ENCODE measurements at regions not wholly inside any gene's neighbourhood (a gene's known extent, or its start where the extent isn't known, plus 50 kb on each side); places are given as distances from the start of the nearest gene placed in this dataset.

DNA sequence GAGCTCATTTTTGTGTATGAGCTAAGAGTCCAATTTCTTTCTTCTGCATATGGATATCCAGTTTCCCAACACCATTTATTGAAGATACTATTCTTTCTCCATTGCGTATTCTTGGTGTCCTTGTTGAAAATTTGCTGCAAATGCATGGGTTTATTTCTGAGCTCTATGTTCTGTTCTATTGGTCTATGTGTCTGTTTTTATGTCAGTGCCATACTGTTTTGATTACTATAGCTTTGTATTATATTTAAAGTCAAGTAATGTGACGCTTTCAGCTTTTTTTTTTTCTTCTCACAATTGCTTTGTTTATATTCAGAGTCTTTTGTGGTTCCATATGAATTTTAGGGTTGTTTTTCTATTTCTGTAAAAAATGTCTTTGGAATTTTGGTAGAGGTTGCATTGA lies 247.1 kb upstream of the TBX3 start:
- no peak for DNase-seq (ENCODE audit: low read depth)
- H3K27me3 ChIP-seq (ENCODE audit: control insufficient read depth, insufficient read depth, low read length), result no peaks in the 10 kb centered on the region
- H3K36me3 ChIP-seq (ENCODE audit: control insufficient read depth, insufficient read depth, low read length), result no peaks in the 10 kb centered on the region
- TF ChIP-seq, protein P1, sequence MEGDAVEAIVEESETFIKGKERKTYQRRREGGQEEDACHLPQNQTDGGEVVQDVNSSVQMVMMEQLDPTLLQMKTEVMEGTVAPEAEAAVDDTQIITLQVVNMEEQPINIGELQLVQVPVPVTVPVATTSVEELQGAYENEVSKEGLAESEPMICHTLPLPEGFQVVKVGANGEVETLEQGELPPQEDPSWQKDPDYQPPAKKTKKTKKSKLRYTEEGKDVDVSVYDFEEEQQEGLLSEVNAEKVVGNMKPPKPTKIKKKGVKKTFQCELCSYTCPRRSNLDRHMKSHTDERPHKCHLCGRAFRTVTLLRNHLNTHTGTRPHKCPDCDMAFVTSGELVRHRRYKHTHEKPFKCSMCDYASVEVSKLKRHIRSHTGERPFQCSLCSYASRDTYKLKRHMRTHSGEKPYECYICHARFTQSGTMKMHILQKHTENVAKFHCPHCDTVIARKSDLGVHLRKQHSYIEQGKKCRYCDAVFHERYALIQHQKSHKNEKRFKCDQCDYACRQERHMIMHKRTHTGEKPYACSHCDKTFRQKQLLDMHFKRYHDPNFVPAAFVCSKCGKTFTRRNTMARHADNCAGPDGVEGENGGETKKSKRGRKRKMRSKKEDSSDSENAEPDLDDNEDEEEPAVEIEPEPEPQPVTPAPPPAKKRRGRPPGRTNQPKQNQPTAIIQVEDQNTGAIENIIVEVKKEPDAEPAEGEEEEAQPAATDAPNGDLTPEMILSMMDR (IDR thresholded peaks at IDR 0.05; ENCODE audit: insufficient read depth, low read length, poor library complexity, severe bottlenecking), result no peak
- H3K4me3 ChIP-seq (ENCODE audit: low read depth, low read length), result no peak overlapping the region

DNA sequence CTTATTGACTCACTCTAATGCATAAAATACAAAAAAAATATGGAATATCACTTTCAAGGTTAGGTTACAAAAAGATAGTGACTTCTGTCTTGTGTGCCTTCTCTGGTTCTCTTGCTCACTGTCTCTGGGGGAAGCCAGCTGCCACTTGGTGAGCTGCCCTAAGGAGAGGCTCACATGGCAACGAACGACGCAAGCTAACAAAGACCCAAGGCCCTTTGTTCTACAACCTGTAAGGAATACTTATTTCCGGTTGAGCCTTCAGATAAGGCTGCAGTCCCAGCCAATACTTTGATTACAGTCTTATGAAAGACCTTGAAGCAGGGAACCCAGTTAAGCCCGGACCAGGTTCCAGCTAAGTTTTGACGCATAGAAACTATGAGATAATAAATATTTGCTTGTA lies 242.4 kb upstream of the TBX3 start:
- no peaks in the 10 kb centered on the region for H3K27me3 ChIP-seq (ENCODE audit: control insufficient read depth, insufficient read depth, low read length)
- no peak for DNase-seq (ENCODE audit: low read depth)
- TF ChIP-seq, protein P1 (IDR thresholded peaks at IDR 0.05; ENCODE audit: insufficient read depth, low read length, poor library complexity, severe bottlenecking), result no peak

DNA sequence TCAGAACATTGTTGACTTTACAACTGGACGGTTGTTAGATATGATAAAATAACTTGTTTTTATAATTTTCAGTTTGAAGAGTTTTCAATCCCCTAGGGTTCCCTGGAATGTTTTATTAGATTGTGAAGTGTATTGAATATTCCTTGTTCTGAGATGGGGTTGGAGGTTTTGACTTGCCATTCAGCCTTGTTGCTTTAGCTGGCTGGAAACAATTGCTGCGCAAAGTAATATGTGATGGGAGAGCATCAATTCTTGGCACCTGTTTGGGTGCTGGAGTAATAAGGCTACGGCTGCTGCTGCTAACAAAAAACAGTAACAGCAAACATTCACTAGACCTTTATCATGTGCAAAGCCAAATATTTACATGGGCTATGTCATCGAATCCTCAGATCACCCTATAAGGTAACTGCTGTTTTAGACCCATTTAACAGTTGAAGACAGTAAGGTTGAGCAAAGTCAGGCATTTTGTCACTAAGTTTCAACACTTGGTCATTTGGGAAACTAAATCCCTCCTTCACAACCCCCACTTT lies 241.0 kb upstream of the TBX3 start:
- no peak for DNase-seq (ENCODE audit: low read depth)
- Histone ChIP-seq H3K27me3 (ENCODE audit: control insufficient read depth, insufficient read depth, low read length) (no peaks in the 10 kb centered on the region), H3K36me3 (ENCODE audit: control insufficient read depth, insufficient read depth, low read length) (no peaks in the 10 kb centered on the region), H3K4me3 (ENCODE audit: low read depth, low read length) (no peak overlapping the region)
- TF ChIP-seq, protein P1 (IDR thresholded peaks at IDR 0.05; ENCODE audit: insufficient read depth, low read length, poor library complexity, severe bottlenecking), result no peak

More for the DNA sequence above, 242.4 kb upstream of the TBX3 start:
- no peak overlapping the region for H3K4me3 ChIP-seq (ENCODE audit: low read depth, low read length)
- no peaks in the 10 kb centered on the region for H3K36me3 ChIP-seq (ENCODE audit: control insufficient read depth, insufficient read depth, low read length)

DNA sequence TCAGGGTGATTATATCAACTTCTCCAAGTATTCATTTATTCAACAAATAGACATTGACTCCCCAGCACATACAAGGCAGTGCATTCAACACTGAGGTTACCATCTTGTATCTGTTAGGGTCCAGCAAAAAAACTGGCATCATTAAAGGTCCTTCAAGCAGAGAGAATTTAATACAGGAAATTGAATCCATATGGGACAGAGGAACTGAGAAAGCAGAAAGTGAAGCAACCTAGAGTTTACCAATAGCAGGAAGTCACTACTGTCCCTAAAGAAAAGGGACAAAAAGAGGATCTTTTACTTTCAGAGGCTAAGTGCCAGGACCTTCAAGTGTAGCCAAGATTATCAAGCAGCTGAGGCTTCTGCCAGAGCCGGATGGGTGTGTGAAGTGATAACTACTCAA lies 237.8 kb upstream of the TBX3 start:
- TF ChIP-seq, protein P1 (IDR thresholded peaks at IDR 0.05; ENCODE audit: insufficient read depth, low read length, poor library complexity, severe bottlenecking), result no peak

DNA sequence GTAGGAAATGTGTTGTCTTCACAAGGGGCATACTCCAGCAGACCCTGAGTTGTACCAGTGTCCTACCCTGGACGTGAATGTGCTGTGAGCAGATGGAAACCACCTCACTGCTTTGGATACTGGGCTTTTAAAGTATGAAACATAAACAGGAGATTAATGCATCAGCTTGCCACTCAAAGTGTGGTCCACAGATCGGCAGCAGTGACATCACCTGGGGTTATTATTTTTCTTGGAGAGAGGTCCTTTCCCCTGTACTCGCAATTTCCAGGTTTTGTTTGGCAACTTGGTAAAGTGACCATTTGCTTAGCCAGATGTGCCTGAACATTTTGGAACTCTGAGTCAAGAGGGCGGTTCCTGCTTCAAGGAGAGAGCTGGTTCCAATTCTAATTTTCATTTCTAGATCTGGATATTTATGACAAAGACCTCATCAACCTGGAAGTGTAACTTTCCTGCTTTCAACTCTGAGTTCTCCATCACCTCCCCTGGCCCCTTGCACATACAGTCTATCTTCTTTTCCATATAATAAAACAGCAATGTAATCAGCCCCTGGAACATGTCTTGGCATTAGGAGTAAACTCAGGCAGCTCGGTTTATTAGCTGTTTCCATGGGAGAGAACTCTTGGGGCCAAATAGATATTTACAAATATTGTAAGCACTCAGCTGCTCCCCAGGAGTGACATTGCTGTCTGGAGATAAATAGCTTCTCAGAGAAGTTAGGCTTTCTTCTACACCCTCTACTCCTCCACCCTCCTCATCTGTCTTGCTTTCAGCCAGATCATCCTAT lies 237.0 kb upstream of the TBX3 start:
- Histone ChIP-seq H3K36me3 (ENCODE audit: control insufficient read depth, insufficient read depth, low read length) (no peaks in the 10 kb centered on the region), H3K27me3 (ENCODE audit: control insufficient read depth, insufficient read depth, low read length) (no peaks in the 10 kb centered on the region), H3K4me3 (ENCODE audit: low read depth, low read length) (no peak overlapping the region)
- TF ChIP-seq, protein P1 (IDR thresholded peaks at IDR 0.05; ENCODE audit: insufficient read depth, low read length, poor library complexity, severe bottlenecking), result no peak
- no peak for DNase-seq (ENCODE audit: low read depth)

More for the DNA sequence above, 237.8 kb upstream of the TBX3 start:
- Histone ChIP-seq H3K4me3 (ENCODE audit: low read depth, low read length) (no peak overlapping the region), H3K27me3 (ENCODE audit: control insufficient read depth, insufficient read depth, low read length) (no peaks in the 10 kb centered on the region), H3K36me3 (ENCODE audit: control insufficient read depth, insufficient read depth, low read length) (no peaks in the 10 kb centered on the region)
- DNase-seq (ENCODE audit: low read depth), result no peak

Measured in kidney epithelial cell (primary cell).